Spleen (tissue), 7 donors: ENCODE measurements at regions not wholly inside any gene's neighbourhood (a gene's known extent, or its start where the extent isn't known, plus 50 kb on each side); places are given as distances from the start of the nearest gene placed in this dataset.

Experiments used
- CTCF ChIP-seq, 11 experiments: fragments of 200-600 bp in 7 of 11; fragments of 450-650 bp in 4 of 11; sonication (generic) in 4 of 11; IDR thresholded peaks in 8 of 11; conservative IDR thresholded peaks in 3 of 11; 1 replicate in 7 of 11; 2 replicates in 4 of 11; pipeline versions ENCODE4 v1.4.0 to v1.8.0; 2016 to 2021; ENCODE audit warnings: antibody characterized with exemption in 11 of 11, inconsistent platforms in 4 of 11, mild to moderate bottlenecking in 1 of 11
- POLR2A ChIP-seq, 3 donors: fragments of 450-650 bp; IDR thresholded peaks; one replicate each; pipeline ENCODE4 v1.5.1; 2017; ENCODE audit warnings: antibody characterized with exemption in 3 of 3, mild to moderate bottlenecking in 1 of 3
- POLR2AphosphoS5 ChIP-seq, 3 donors: sonication (generic); formaldehyde crosslinking; IDR thresholded peaks; one replicate each; pipeline ENCODE4 v1.5.1; 2017; ENCODE audit warnings: antibody characterized with exemption in 3 of 3
- donor health status: DM: no; HTN: no; CAD: no; lungs with moderate emphysema.
- donor health status: DM: no; HTN: no; CAD: no.
- donor health status: DM: no; HTN: no; CAD: no.

GRCh38 chr3:132843851-132844553 lies 121.8 kb upstream of the NPHP3 start:
- no peak for TF ChIP-seq CTCF (IDR thresholded peaks at IDR 0.05 in 8 of 11, conservative IDR thresholded peaks at IDR 0.05 in 3 of 11)
- TF ChIP-seq POLR2A (IDR thresholded peaks at IDR 0.05) = no peak
- no peak for TF ChIP-seq POLR2AphosphoS5 (IDR thresholded peaks at IDR 0.05)
